ENCODE measurements at regions not wholly inside any gene's neighbourhood (a gene's known extent, or its start where the extent isn't known, plus 50 kb on each side); places are given as distances from the start of the nearest gene placed in this dataset.
"Not testable (repeated sequence)": the region's sequence is repeated elsewhere in the genome, so short reads cannot be mapped to it uniquely, and the experiment has no call there.

- DNase-seq (ENCODE audit: low read depth), result no peak
Measured at GRCh38 chr2:234797566-234798250, 154.1 kb upstream of the SH3BP4 start.

GRCh38 chr2:234796045-234796591 is 155.7 kb upstream of the SH3BP4 start:
- no peak for DNase-seq (ENCODE audit: low read depth)

GRCh38 chr2:234795272-234795920 is 156.4 kb upstream of the SH3BP4 start:
- DNase-seq (ENCODE audit: low read depth), result no peak

- DNase-seq (ENCODE audit: low read depth), result no peak
Measured at GRCh38 chr2:234794866-234795265, 157.0 kb upstream of the SH3BP4 start.

GRCh38 chr2:234793212-234793785 is 158.5 kb upstream of the SH3BP4 start:
- no peak for DNase-seq (ENCODE audit: low read depth)

GRCh38 chr2:234792621-234793022 is 159.2 kb upstream of the SH3BP4 start:
- no peak for DNase-seq (ENCODE audit: low read depth)

GRCh38 chr2:234792096-234792495 is 159.7 kb upstream of the SH3BP4 start:
- not testable (repeated sequence) for DNase-seq (ENCODE audit: low read depth)

GRCh38 chr2:234790380-234790779 is 161.4 kb upstream of the SH3BP4 start:
- no peak for DNase-seq (ENCODE audit: low read depth)

- no peak for DNase-seq (ENCODE audit: low read depth)
Measured at GRCh38 chr2:234789556-234790325, 162.1 kb upstream of the SH3BP4 start.

GRCh38 chr2:234788841-234789240 is 163.0 kb upstream of the SH3BP4 start:
- DNase-seq (ENCODE audit: low read depth), result no peak

- DNase-seq (ENCODE audit: low read depth), result no peak
Measured at GRCh38 chr2:234788381-234788780, 163.4 kb upstream of the SH3BP4 start.

GRCh38 chr2:234787114-234787513 is 164.7 kb upstream of the SH3BP4 start:
- no peak for DNase-seq (ENCODE audit: low read depth)

GRCh38 chr2:234773764-234774409 is 177.9 kb upstream of the SH3BP4 start:
- no peak for DNase-seq (ENCODE audit: low read depth)

GRCh38 chr2:234773129-234773528 is 178.7 kb upstream of the SH3BP4 start:
- no peak for DNase-seq (ENCODE audit: low read depth)

- DNase-seq (ENCODE audit: low read depth), result no peak
Measured at GRCh38 chr2:234772733-234773060, 179.1 kb upstream of the SH3BP4 start.

GRCh38 chr2:234771980-234772732 is 179.7 kb upstream of the SH3BP4 start:
- no peak for DNase-seq (ENCODE audit: low read depth)

GRCh38 chr2:234771176-234771575 is 180.6 kb upstream of the SH3BP4 start:
- no peak for DNase-seq (ENCODE audit: low read depth)

- DNase-seq (ENCODE audit: low read depth), result no peak
Measured at GRCh38 chr2:234770715-234771141, 181.1 kb upstream of the SH3BP4 start.

GRCh38 chr2:234770031-234770506 is 181.7 kb upstream of the SH3BP4 start:
- no peak for DNase-seq (ENCODE audit: low read depth)

GRCh38 chr2:234768608-234769196 is 183.1 kb upstream of the SH3BP4 start:
- DNase-seq (ENCODE audit: low read depth), result no peak

GRCh38 chr2:234765279-234765678 is 186.5 kb upstream of the SH3BP4 start:
- no peak for DNase-seq (ENCODE audit: low read depth)

All from non-pigmented ciliary epithelial cell (primary cell).